T-helper 2 cell treated with Interferon-gamma antibody and Interleukin-4, amounts not matched to agents 5 μg/mL and 100 μg/mL, for 36 hours (primary cell): ENCODE measurements at regions not wholly inside any gene's neighbourhood (a gene's known extent, or its start where the extent isn't known, plus 50 kb on each side); places are given as distances from the start of the nearest gene placed in this dataset.

ENCODE experiments used
- DNase-seq: peaks from one replicate; pipeline ENCODE4 v3.0.0; 2021; ENCODE audit warnings: low spot score
- H3K27ac Mint-ChIP-seq: one replicate; pipeline ENCODE4 v1.8.0; 2021; ENCODE audit warnings: mild to moderate bottlenecking, mixed read lengths
- H3K27me3 Mint-ChIP-seq: one replicate; pipeline ENCODE4 v1.8.0; 2021; ENCODE audit warnings: low read depth, mixed read lengths
- H3K36me3 Mint-ChIP-seq: one replicate; pipeline ENCODE4 v1.8.0; 2021; ENCODE audit warnings: low read depth, mixed read lengths
- H3K4me1 Mint-ChIP-seq: one replicate; pipeline ENCODE4 v1.8.0; 2021; ENCODE audit warnings: low read depth, mixed read lengths
- H3K4me3 Mint-ChIP-seq: one replicate; pipeline ENCODE4 v1.8.0; 2022; ENCODE audit warnings: mild to moderate bottlenecking, moderate library complexity, mixed read lengths
- H3K9me3 Mint-ChIP-seq: one replicate; pipeline ENCODE4 v1.8.0; 2021; ENCODE audit warnings: mixed read lengths

DNA sequence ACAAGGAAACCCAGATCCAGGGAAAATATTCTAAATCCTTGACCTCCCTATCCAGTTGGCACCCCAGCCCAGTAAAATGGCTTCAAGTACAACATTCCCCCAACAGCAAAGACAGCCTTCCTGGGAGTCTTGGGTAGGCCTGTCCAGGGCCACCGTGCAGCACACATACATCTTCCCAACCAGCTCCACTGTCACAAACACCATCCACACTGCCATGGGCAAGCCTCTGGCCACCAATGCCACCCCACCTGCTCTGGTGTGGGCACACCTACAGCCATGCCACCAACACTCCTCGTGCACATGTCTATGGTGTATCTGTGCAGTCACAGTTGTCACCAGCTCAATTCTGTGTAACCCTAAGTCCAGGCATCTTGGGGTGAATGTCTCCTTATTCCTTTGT, 193.2 kb downstream of the DAD1 start:
- Mint-ChIP-seq H3K27ac (no peak overlapping the region), H3K4me1 (no peaks in the 10 kb centered on the region), H3K9me3 (no peaks in the 10 kb centered on the region), H3K27me3 (no peaks in the 10 kb centered on the region), H3K36me3 (no peaks in the 10 kb centered on the region), H3K4me3 (no peak overlapping the region)
- no peak for DNase-seq

DNA sequence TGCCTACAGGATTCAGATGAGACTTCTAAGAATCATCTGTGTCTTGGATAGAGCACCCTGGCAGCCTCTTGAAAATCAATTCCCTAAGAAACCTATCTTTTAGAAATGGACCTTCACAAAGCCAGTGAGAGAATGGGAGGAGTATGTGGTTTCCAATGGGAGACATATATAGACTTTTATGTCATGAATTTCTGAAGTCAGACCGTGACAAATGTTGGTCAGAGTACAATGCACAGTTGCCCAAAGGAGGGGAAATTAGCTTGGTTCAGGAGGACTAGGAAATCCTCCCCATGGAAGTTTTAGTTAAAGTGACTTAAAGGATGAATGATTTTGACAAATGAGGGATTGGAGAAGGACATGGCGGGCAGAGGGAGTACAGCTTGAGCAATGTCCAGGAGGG, 194.4 kb downstream of the DAD1 start:
- no peaks in the 10 kb centered on the region for H3K36me3 Mint-ChIP-seq
- H3K4me1 Mint-ChIP-seq, result no peaks in the 10 kb centered on the region
- no peak for DNase-seq
- no peak overlapping the region for H3K4me3 Mint-ChIP-seq
- H3K27me3 Mint-ChIP-seq, result no peaks in the 10 kb centered on the region
- no peaks in the 10 kb centered on the region for H3K9me3 Mint-ChIP-seq
- no peak overlapping the region for H3K27ac Mint-ChIP-seq

DNA sequence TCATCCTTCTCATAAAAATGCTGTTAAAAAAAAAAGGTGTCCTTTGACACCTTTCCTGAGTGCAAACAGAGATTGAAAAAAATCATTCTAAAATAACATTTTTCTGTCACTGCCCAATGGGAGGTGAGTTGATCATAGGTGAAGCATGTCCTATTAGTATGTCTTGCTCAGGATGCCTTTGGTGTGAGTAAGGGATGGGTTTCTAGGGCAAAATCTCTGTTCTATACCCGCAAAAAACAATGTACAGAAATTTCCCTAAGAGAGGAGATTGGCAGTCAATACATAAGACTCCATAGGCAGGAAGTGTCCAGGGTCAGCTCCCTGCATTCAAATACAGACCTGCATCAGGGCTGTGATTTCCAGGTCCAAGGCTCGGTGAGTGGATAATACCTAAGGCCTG, 195.2 kb downstream of the DAD1 start:
- no peak for DNase-seq
- no peaks in the 10 kb centered on the region for H3K36me3 Mint-ChIP-seq
- H3K9me3 Mint-ChIP-seq, result no peaks in the 10 kb centered on the region
- H3K4me3 Mint-ChIP-seq, result no peak overlapping the region
- H3K27me3 Mint-ChIP-seq, result no peaks in the 10 kb centered on the region
- H3K27ac Mint-ChIP-seq, result no peak overlapping the region
- no peaks in the 10 kb centered on the region for H3K4me1 Mint-ChIP-seq

DNA sequence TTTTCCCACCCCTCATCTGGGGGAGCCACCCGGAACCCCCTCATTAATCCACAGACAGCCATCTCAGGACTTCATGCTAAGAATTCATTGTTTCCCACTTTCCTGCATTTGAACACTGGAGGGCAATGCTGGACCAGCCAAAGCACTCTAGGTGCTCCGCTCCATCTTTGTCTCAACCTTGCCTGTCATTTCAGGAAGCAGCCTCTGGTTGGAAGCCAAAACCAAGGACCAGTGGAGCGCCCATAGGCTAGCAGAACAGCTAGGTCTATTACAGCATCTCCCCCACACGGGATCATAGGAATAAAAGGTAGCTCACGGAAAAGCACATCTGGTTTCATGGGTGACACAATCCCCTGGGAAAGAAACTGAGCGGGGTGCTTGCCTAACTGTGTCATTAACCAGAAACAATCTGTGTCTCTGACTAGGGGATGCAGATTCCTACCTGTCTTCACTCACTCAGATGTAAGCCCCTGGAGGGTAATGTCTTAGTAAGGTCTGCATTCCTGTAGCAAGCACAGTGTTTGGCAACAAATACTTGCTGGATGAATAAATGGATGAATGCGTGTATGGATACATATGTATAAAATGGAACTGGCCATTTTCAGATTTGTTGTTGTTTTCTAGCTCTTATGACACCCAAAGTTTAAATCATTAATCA, 197.0 kb downstream of the DAD1 start:
- Mint-ChIP-seq H3K27ac (no peak overlapping the region), H3K36me3 (no peaks in the 10 kb centered on the region), H3K4me1 (no peaks in the 10 kb centered on the region), H3K9me3 (no peaks in the 10 kb centered on the region), H3K4me3 (no peak overlapping the region), H3K27me3 (no peaks in the 10 kb centered on the region)
- no peak for DNase-seq

DNA sequence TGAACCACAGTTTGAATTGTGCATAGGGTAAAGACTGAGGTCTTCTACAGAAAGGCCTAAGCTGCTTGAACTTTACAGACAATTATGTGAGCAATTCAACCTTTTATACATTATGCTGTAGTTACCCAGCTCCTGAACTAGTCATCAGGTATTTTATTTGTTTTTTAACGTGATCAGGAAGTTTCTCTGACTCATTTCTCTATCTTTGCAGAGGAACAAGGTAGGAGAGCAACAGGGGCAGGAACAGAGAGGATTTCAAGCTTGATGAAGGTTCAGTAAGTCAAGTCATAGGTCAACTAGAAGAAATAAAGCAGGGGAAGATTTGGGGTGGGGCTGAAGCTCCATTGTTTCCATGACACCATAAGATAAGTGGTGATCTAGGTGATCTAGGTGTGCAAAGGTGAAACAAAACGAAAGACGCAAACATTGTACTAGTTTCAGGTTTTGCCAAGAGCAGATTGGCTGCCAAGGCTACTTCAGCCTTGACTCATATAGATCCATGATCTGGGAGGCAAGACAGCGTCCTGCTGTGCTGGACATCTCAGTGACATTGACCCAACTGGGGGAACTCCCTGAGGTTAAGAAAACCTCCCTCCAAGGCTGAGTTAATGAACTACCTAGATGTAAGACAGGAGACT, 198.1 kb downstream of the DAD1 start:
- DNase-seq, result no peak
- Mint-ChIP-seq H3K36me3 (no peaks in the 10 kb centered on the region), H3K9me3 (no peaks in the 10 kb centered on the region), H3K27me3 (no peaks in the 10 kb centered on the region), H3K27ac (no peak overlapping the region), H3K4me3 (no peak overlapping the region), H3K4me1 (no peaks in the 10 kb centered on the region)

DNA sequence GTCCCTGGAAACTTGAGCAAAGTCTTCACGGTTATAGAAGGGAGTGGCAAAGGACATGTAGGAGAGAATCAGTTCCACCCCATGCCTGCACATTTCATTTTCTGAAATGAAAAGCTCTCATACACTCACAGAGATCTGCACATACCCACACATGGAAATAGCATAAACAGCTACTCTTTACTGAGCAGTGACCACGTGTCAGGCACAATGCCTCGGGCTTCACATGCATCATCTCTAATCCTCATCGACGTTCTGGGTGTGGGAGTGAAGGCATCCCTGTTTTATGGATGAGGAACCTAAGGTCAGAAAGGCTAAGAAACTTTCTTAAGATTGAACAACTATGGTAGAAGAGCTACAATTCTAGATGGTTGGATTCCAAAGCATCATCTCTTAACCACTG, 198.8 kb downstream of the DAD1 start:
- no peak for DNase-seq
- H3K4me3 Mint-ChIP-seq, result no peak overlapping the region
- no peak overlapping the region for H3K27ac Mint-ChIP-seq
- no peaks in the 10 kb centered on the region for H3K27me3 Mint-ChIP-seq
- H3K36me3 Mint-ChIP-seq, result no peaks in the 10 kb centered on the region
- no peaks in the 10 kb centered on the region for H3K9me3 Mint-ChIP-seq
- no peaks in the 10 kb centered on the region for H3K4me1 Mint-ChIP-seq

DNA sequence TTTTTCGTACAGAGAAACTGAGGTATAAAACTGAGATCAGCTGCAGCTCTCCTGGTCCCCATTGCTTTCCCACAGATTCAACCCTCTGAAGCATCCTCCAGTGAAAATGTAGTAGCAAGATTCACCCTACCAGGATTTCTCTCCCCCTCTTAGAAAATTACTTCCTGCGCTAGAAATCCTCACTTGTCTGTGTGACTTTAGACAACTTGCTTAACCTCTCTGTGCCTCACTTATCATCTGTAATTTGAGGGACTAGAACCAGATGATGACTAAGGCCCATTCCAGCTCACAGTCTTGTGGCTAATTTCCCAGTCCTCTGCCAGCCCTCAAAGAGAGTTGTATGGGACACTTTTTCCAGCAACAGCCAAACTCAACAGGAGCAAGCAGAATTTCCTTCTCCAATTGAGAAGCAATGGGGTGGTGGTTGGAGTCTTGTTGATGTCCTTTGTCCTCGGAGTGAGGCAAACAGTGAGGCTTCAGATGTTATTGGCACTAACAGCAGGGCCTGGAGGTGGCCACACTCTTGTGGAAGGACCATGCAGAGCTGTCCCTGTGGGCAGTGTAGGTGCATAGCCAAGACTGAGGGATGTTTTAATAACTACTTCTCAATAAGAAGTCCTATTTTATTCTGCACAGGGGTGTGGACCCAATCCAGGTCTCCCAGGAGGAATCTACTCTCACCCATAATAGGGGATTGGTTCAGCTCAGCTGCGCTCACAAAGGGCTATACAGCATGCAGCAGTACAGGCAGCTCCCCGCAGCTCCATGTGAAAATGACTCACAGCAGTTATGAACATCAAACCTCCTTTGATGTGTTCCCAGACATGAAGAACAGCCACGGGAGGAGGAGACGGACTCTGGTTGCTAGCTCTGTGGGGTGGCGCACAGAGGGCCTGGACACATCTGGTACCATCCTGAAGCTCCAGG, 200.1 kb downstream of the DAD1 start:
- DNase-seq, result no peak
- Mint-ChIP-seq H3K27ac (no peak overlapping the region), H3K4me1 (no peaks in the 10 kb centered on the region), H3K9me3 (no peaks in the 10 kb centered on the region), H3K27me3 (no peaks in the 10 kb centered on the region), H3K4me3 (no peak overlapping the region), H3K36me3 (no peaks in the 10 kb centered on the region)

DNA sequence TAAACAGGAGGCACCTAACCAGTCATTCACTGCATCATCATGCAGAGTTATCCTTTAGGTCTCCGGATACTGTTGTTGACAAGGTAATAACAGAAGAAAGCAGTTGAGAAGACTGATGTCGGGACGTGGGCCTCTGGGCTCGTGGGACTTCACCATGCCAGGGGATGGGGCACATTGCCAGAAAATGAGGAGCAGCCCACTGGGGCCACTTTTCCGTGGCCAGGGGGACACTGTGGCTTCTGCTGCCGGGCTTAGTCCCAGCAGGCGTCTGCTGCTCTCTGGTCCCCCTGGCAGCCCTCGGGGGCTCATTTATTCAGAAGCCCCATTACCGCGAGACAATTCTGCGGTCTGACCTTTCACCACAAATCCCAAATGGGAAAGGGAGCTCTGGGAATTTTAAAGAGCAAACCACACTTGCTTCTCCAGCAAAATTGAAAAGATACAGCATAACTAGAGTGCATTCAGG, 201.2 kb downstream of the DAD1 start:
- H3K27me3 Mint-ChIP-seq, result no peaks in the 10 kb centered on the region
- no peak for DNase-seq
- no peaks in the 10 kb centered on the region for H3K9me3 Mint-ChIP-seq
- no peaks in the 10 kb centered on the region for H3K4me1 Mint-ChIP-seq
- no peak overlapping the region for H3K27ac Mint-ChIP-seq
- no peak overlapping the region for H3K4me3 Mint-ChIP-seq
- no peaks in the 10 kb centered on the region for H3K36me3 Mint-ChIP-seq

DNA sequence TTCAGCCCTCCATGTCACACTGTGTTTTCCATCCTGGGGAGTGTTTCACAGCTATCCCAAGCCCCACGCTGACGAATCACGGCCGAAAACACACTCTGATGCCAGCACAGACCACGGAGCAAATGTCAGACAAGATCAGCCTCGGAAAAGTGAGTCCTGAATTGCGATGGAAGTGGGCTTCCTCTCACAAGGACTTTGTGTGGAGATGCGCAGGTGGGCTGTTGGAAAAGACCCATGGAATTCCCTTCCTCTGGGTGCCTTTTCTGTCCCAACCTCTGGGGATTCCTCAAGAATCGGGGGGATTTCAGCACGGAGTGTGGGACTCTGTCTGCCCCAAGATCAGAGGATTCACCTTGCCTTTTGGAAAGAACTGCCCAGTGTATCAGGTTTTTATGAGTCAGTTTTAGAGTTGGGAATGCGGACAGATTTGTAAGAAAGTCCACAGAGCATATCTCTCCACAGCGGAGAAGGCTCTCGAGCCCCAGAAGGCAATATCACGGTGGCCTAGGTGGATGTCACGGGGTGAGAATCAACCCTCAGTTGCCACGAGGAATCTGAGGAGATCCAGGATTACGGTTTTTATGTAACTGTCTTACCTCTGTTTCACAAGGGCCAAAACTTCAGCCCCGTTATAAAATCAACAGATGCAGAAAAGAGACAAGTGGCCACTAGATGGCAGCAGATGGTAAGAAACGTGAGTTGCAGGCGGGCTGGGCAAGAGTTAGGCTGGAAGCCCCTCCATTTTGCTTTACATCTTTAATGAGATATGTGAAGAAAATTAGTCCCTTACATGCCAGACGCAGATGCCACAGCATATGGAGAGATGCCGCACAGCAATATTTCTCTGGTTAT, 201.9 kb downstream of the DAD1 start:
- no peak overlapping the region for H3K4me3 Mint-ChIP-seq
- no peaks in the 10 kb centered on the region for H3K4me1 Mint-ChIP-seq
- no peak overlapping the region for H3K27ac Mint-ChIP-seq
- DNase-seq, result no peak
- H3K27me3 Mint-ChIP-seq, result no peaks in the 10 kb centered on the region
- no peaks in the 10 kb centered on the region for H3K36me3 Mint-ChIP-seq
- no peaks in the 10 kb centered on the region for H3K9me3 Mint-ChIP-seq

DNA sequence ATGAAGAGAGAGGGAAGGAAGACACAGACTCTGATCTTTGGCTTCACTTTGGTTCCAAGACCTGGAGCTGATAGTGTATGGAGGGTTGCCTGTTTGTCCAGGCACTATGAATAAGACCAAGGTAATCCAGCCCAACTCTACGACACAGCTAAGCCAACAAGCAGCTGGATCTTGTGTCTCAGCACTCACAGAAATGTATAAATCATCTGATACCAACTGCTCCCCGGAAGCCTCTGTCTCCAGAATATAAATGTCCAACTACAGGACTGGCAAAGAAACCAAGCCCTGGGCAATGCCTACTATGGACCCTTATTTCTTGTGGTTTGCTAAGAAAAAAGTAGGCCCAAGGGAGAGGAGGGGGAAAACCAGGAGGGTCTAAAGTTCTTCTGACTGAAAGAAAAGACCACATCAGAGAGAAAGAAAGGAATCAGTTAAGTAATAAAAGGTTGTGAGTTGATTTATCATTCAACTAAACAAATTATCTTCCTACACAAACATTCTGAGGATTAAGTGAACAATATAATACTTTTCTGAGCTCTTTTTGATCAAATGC, 204.0 kb downstream of the DAD1 start:
- Mint-ChIP-seq H3K9me3 (no peaks in the 10 kb centered on the region), H3K27me3 (no peaks in the 10 kb centered on the region), H3K27ac (no peak overlapping the region), H3K36me3 (no peaks in the 10 kb centered on the region), H3K4me3 (no peak overlapping the region), H3K4me1 (no peaks in the 10 kb centered on the region)
- no peak for DNase-seq

DNA sequence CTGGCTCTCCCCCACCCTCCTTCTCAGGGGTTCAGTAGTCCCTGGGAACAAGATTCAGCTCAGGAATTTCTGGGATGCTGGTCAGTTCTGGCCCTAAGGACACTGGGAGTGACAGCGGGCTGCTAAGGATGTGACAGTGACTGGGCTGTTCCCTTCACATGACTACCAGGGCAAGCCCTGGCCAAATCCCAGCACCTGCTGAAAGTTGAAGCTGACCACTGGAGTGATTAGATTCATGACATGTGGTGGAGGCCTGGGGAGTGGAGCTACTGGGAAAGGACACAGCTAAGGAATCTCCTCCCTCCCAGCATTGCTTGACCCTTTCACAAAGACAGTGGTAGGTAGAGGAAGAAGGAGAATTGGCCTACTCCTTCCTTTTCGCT, 204.9 kb downstream of the DAD1 start:
- DNase-seq, result no peak
- no peaks in the 10 kb centered on the region for H3K4me1 Mint-ChIP-seq
- H3K4me3 Mint-ChIP-seq, result no peak overlapping the region
- H3K36me3 Mint-ChIP-seq, result no peaks in the 10 kb centered on the region
- H3K9me3 Mint-ChIP-seq, result no peaks in the 10 kb centered on the region
- H3K27me3 Mint-ChIP-seq, result no peaks in the 10 kb centered on the region
- H3K27ac Mint-ChIP-seq, result no peak overlapping the region

DNA sequence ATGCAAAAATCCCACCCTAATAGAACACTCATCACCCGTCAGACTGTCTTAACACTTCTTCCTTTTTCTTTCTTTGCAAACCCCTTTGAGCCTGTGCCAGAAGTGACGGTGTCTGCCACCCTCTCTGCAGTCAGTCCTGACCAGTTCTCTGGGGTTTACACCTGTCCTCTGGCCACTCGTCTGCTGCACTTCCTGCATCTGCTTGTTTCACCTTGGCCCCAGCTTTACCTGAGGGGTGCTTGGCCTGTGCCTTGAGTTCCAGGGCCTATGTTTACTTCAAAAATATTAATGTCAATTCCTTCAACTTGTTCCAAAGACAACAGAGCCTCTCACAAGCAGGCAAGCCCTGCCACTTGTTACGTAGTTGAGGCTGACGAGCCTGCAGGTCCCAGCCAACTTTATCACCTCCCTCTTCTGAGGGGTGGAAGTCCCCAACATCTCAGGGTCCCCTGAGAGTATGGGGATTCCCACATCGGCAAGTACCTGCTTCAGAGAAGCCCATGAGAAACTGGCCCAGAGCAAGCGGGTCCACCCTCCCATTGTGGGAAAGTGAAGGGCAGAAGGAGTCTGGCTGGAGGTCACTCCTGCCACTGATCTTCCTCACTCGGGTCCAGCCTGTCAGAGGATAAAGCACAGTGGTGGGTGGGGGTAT, 205.4 kb downstream of the DAD1 start:
- Mint-ChIP-seq H3K4me1 (no peaks in the 10 kb centered on the region), H3K36me3 (no peaks in the 10 kb centered on the region), H3K27ac (peak overlapping the region; percentile 31), H3K27me3 (no peaks in the 10 kb centered on the region), H3K9me3 (no peaks in the 10 kb centered on the region), H3K4me3 (peak overlapping the region; percentile 3)
- no peak for DNase-seq

DNA sequence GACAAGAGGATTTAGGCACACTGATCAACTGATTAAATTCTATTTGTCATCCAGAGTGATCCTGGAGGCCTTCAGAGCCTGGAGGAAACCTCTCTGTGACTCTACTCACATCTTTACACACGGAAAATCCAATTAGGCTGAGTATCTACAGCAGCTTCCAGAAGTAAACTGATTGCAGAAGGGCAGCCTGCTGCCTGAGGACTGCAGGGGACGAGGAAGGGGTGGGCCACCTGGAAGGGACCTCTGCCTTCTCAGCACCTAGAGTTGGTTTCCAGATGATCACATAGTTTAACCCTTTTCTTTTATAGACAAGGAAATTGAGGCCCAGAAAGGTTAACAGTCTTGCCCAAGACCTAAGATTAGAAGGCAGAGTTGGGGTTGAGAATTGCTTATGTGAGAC, 206.1 kb downstream of the DAD1 start:
- Mint-ChIP-seq H3K4me1 (no peaks in the 10 kb centered on the region), H3K27me3 (no peaks in the 10 kb centered on the region), H3K27ac (peak overlapping the region; percentile 26), H3K4me3 (no peak overlapping the region), H3K9me3 (no peaks in the 10 kb centered on the region), H3K36me3 (no peaks in the 10 kb centered on the region)
- DNase-seq, result no peak
